Mesodermal cell (in vitro differentiated cells): ENCODE measurements at regions not wholly inside any gene's neighbourhood (a gene's known extent, or its start where the extent isn't known, plus 50 kb on each side); places are given as distances from the start of the nearest gene placed in this dataset.
A peak's percentile ranks its signal among the peaks of the same experiment; 100 is the strongest.

ENCODE experiments used
- H3K27ac ChIP-seq: 2 replicates; pipeline ENCODE4 v1.7.0; 2013; ENCODE audit warnings: mild to moderate bottlenecking, low read depth, low read length, moderate library complexity; ENCODE audit not compliant: severe bottlenecking
- H3K36me3 ChIP-seq: 2 replicates; pipeline ENCODE4 v1.7.1; 2013; ENCODE audit warnings: mild to moderate bottlenecking, low read length, moderate library complexity; ENCODE audit not compliant: control insufficient read depth, insufficient read depth
- H3K4me1 ChIP-seq: one replicate; pipeline ENCODE4 v1.7.1; 2013; ENCODE audit warnings: mild to moderate bottlenecking, low read length; ENCODE audit not compliant: insufficient read depth, control insufficient read depth, poor library complexity, severe bottlenecking
- H3K4me3 ChIP-seq: 2 replicates; pipeline ENCODE4 v1.7.0; 2013; ENCODE audit warnings: low read length, control low read depth, mild to moderate bottlenecking; ENCODE audit not compliant: insufficient read depth, poor library complexity, severe bottlenecking; ENCODE audit errors: extremely low read depth
- H3K9me3 ChIP-seq: 2 replicates; pipeline ENCODE4 v1.7.1; 2013; ENCODE audit warnings: mild to moderate bottlenecking, low read length, moderate library complexity; ENCODE audit not compliant: control insufficient read depth
- WGBS, 2 experiments: methylation state at CpG; one replicate each; pipeline ENCODE4 v1.1.5; 2013; ENCODE audit warnings: missing lambda C conversion rate in 2 of 2; ENCODE audit not compliant: insufficient coverage in 2 of 2; 5-methylcytosine and 5-hydroxymethylcytosine counted together

DNA sequence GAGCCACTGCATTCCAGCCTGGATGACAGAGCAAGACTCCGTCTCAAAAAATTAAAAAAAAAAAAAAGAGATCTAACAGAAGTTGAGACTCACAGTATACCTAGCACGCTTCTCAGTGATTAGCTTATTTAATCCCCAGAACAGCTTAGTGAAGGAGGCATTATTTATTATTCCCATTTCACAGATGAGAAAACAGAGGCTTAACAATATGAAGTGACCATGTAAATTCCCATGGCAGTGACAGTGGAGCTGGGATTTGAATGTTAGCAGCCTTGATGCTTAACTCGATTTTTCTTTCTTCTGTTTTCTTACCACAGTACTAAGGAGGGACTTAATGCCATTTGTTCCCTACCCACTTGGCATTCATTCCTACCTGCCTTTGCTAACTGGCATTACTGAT is 89.9 kb upstream of the ZNF217 start:
- Histone ChIP-seq H3K27ac (no peak overlapping the region), H3K4me3 (no peak overlapping the region), H3K4me1 (peaks cover 12% of the 10 kb centered on the region), H3K9me3 (no peaks in the 10 kb centered on the region), H3K36me3 (no peaks in the 10 kb centered on the region)
- 78 to 100% methylated on average over 1 to 2 of the region's 3 CpGs for WGBS, 2 experiments

DNA sequence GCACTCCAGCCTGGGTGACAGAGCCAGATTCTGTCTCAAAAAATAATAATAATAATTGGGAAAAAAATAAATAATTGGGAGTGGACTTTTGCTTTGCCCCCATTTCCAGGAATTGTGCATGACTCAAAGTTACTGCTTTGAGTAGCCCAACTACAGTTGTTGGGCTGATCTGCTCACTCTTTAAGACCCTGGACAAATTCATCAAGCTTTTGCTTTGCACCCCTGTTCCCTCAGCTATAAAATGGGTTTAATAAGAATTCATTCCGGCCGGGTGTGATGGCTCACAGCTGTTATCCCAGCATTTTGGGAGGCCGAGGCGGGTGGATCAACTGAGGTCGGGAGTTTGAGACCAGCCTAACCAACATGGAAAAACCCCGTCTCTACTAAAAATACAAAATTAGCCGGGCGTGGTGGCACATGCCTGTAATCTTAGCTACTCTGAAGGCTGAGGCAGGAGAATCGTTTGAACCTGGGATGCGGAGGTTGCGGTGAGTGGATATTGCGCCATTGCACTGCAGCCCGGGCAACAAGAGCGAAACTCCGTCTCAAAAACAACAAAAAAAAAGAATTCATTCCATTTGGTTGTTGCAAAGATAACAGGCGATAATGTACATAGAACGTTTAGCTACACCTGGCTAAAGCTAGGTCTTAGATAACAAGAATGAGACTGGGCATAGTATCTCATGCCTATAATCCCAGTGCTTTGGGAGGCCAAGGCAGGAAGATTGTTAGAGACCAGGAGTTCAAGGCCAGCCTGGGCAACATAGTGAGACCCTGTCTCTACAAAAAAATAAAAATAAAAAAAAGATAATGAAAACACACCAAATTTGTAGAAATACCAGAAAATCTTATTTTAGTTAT is 87.9 kb upstream of the ZNF217 start:
- H3K36me3 ChIP-seq = no peaks in the 10 kb centered on the region
- H3K27ac ChIP-seq = no peak overlapping the region
- H3K4me3 ChIP-seq = no peak overlapping the region
- 88 to 91% methylated on average over 15 to 16 of the region's 17 CpGs for WGBS, 2 experiments
- no peaks in the 10 kb centered on the region for H3K9me3 ChIP-seq
- H3K4me1 ChIP-seq = peaks cover 23% of the 10 kb centered on the region

DNA sequence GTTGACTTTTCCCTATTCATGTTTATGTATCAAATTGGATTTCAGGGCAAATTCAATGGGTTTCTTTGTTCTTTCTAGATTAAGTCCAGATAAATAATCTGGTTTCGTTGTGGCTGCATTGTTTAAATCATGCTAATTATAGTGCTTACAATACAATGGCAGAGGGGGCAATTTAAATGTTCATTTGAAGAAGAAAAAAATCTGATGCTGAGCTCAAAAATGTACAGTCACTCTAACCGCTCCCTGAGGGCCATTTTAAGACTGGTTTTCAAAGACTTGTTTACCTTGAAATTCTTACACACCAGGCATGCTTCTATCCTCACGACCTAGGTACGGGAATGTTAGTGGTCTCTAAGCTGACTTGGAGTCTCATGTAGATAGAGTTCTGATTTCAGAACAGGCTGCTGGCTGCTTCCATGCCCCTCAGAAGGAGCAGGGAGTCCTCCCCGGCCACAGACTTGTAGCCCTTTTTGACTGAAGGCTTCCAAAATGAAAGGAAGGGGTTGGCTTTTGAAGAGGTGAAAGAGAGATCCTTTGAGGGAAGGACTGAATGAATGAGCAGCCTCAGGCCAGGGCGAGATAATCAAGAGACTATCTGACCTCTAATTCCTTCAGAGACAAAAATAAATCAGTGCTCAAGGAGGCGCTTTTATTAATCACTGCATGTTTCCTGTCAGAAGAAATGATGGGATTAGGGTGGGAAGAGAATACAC is 86.1 kb upstream of the ZNF217 start:
- Histone ChIP-seq H3K27ac (peak overlapping the region; percentile 80), H3K4me1 (peaks cover 23% of the 10 kb centered on the region), H3K4me3 (no peak overlapping the region), H3K36me3 (no peaks in the 10 kb centered on the region), H3K9me3 (no peaks in the 10 kb centered on the region)
- 84 to 86% methylated on average over 3 of the region's 7 CpGs for WGBS, 2 experiments

DNA sequence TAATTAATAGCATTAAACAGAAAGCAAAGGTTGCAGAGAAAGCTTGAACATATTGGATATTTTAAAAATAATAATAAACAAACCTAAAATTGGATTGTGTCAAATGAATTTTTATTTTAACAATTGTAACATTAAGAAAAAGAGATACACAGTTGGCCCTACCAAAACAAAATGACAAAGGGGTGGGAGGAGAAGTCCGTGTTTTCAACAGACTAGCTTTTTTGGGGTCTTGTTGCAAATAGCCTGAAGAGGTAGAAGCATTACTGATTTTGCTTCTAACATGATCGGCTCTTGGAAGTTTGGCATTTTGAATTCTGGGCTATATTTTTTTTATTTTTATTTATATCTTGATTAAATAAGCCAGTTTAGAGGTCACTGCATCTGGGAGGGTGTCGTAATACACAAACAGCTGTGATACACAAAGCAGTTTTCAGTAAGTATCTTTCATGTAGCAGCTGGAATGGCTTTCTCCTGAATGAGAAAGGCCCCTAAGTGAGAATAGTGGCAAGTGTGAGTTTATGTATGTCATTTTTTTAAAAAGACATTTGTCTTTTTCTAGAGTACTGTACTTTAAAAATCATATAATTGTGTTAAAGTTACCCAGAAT is 85.5 kb upstream of the ZNF217 start:
- Histone ChIP-seq H3K9me3 (no peaks in the 10 kb centered on the region), H3K4me1 (peaks cover 23% of the 10 kb centered on the region), H3K36me3 (no peaks in the 10 kb centered on the region), H3K4me3 (no peak overlapping the region), H3K27ac (peak overlapping the region; percentile 80)
- 57 to 67% methylated on average over 1 to 2 of the region's 3 CpGs for WGBS, 2 experiments

DNA sequence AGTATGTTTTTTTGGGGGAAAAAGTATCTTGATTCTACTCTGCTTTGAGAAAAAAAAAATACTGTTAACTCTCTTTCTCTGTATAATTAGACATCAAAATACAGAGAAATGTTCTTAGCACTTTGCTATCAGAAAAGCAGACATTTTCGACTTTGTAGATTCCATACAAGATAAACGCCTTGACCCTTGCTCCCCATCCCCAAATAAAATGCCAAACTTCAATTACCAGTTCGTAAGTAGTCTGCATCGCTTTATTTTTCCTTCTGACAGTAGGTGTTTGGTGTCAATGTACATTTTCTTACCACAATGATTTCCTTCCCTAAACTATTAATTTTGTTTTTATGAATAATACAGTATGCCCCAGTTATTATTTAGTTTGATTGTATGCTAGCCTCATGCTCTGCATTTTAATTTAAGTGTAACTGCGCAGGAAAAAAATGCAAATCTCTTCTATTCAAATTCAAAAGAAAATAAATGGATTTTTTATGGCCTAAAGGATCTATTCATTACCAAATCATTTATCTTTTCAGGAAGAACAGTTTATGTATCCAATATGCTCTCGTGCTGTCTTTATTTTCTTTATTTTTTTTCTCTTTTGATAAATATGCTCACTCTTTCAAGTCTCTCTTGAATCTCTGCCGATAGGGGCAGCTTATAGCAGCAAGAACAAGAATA is 84.8 kb upstream of the ZNF217 start:
- H3K4me3 ChIP-seq = no peak overlapping the region
- WGBS, 2 experiments = 65 to 86% methylated on average over 2 of the region's 7 CpGs
- H3K27ac ChIP-seq = peak overlapping the region; percentile 66

DNA sequence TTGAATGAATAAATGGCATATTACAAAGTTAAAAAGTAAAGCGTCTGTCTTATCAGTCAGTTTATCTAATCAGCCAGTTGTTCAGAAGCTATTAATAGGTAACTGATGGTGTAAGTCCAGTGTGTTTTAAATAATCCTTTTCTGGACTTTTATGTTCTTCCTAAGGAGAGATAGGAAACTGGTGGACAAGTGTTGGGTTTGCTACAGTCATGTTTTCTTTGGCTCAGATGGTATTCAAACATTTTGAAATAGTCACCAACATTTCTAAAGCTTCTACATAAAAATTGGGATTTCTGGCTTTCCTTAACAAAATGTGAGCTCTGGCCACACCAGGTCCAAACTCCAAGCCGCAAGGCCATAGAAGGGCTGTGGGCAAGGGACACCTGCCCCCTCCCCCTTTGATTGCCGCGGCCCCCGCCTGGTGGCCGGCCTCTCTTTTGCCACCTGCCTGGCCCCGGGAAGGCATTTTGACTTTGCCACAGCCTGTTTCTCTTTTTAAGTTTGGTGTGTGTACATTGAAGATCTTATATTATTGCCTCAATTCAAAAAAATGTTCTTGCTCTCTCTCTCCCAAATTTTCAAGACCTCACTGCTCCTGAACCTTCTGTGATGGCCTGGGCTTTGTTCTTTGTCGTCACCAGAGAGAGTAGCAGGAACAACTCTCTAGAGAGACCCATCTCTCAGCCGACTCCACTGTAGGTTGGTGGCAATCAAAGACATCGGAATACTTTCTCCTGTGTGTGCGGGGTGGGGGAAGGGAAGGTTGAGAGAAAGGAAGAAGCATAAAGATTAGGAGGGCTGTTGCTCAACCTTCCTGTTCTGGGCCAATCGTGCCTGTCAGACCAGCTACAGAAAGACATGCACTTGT is 84.0 kb upstream of the ZNF217 start:
- no peaks in the 10 kb centered on the region for H3K9me3 ChIP-seq
- no peak overlapping the region for H3K4me3 ChIP-seq
- H3K4me1 ChIP-seq = peaks cover 23% of the 10 kb centered on the region
- H3K36me3 ChIP-seq = no peaks in the 10 kb centered on the region
- peak overlapping the region; percentile 66 for H3K27ac ChIP-seq
- 43 to 48% methylated on average over 3 to 6 of the region's 12 CpGs for WGBS, 2 experiments

More for the DNA sequence above, 84.8 kb upstream of the ZNF217 start:
- Histone ChIP-seq H3K36me3 (no peaks in the 10 kb centered on the region), H3K9me3 (no peaks in the 10 kb centered on the region), H3K4me1 (peaks cover 23% of the 10 kb centered on the region)

DNA sequence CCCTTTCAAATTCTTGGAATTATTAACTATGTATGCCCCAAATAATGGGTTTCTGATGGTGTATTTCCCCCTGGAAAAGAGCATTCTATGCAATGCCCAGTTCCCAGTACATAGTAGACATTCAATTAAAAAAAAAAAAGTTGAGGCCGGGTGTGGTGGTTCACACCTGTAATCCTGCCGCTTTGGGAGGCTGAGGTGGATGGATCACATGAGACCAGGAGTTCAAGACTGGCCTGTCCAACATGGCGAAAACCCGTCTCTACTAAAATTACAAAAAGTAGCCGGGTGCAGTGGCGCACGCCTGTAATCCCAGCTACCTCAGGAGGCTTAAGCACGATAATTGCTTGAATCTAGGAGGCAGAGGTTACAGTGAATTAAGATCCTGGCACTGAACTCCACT is 83.3 kb upstream of the ZNF217 start:
- 96 to 100% methylated on average over 4 to 5 of the region's 8 CpGs for WGBS, 2 experiments
- peaks cover 23% of the 10 kb centered on the region for H3K4me1 ChIP-seq
- H3K4me3 ChIP-seq = no peak overlapping the region
- H3K36me3 ChIP-seq = no peaks in the 10 kb centered on the region
- H3K27ac ChIP-seq = no peak overlapping the region
- no peaks in the 10 kb centered on the region for H3K9me3 ChIP-seq

DNA sequence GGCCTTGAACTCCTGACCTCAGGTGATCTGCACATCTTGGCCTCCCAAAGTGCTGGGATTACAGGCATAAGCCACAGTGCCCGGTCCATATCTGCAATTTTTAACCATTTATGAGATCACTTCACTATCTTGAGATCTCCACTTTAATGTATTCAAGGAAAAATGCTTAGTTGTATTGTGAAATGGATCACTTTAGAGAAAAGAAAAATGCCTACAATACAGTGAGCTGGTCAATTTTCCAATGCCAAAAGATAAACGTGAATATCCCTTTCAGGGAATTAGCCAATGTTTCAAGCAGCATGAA is 82.8 kb upstream of the ZNF217 start:
- Histone ChIP-seq H3K9me3 (no peaks in the 10 kb centered on the region), H3K4me3 (no peak overlapping the region), H3K4me1 (peaks cover 23% of the 10 kb centered on the region), H3K36me3 (no peaks in the 10 kb centered on the region), H3K27ac (no peak overlapping the region)
- 78 to 100% methylated on average over 1 of the region's 2 CpGs for WGBS, 2 experiments

DNA sequence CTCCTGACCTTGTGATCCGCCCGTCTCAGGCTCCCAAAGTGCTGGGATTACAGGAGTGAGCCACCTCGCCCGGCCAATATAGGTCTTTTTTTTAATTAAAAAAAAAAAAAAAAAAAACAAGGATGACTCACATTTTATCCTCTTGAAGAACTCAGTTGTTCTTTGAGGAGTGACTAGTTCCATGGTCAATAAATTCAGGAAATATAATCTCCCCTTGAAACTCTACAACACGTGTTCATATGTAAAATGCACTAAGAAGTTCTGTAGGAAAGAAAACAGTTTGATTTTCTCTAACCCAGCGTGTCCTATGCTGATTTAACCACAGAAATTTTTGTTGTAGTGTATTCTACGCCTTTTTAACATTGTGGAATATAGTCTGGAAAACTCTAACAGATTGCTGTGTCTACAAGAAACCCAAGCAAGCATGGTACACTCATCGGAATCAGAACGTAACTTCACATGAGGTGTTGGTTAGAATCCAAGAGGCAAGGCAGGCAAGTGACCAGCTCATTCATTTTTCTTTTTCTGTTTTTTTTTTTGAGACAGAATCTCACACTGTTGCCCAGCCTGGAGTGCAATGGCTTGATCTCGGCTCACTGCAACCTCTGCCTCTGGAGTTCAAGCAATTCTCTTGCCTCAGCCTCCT is 79.0 kb upstream of the ZNF217 start:
- Histone ChIP-seq H3K4me3 (no peak overlapping the region), H3K36me3 (no peaks in the 10 kb centered on the region), H3K9me3 (no peaks in the 10 kb centered on the region), H3K4me1 (peaks cover 2% of the 10 kb centered on the region), H3K27ac (no peak overlapping the region)
- WGBS, 2 experiments = 88 to 94% methylated on average over 5 of the region's 10 CpGs
